NCI-H2171 treated with DMSO at 0.1 percent for 48 hours (cell line): ENCODE measurements at regions not wholly inside any gene's neighbourhood (a gene's known extent, or its start where the extent isn't known, plus 50 kb on each side); places are given as distances from the start of the nearest gene placed in this dataset.
A peak's percentile ranks its signal among the peaks of the same experiment; 100 is the strongest.
"Not testable (repeated sequence)": the region's sequence is repeated elsewhere in the genome, so short reads cannot be mapped to it uniquely, and the experiment has no call there.

Experiments used
- DNase-seq: peaks from one replicate; lab custom pipeline; 2025; lab: John Stamatoyannopoulos, UW

GRCh38 chr12:74391283-74391682 lies 146.4 kb upstream of the ATXN7L3B start:
- DNase-seq: no peak

GRCh38 chr12:74393272-74393671 lies 144.4 kb upstream of the ATXN7L3B start:
- no peak for DNase-seq

GRCh38 chr12:74394647-74395046 lies 143.0 kb upstream of the ATXN7L3B start:
- no peak for DNase-seq

GRCh38 chr12:74401035-74401434 lies 136.6 kb upstream of the ATXN7L3B start:
- no peak for DNase-seq

GRCh38 chr12:74401966-74402365 lies 135.7 kb upstream of the ATXN7L3B start:
- DNase-seq: no peak

GRCh38 chr12:74403221-74403470 lies 134.5 kb upstream of the ATXN7L3B start:
- DNase-seq: not testable (repeated sequence)

- no peak for DNase-seq
Measured at GRCh38 chr12:74408601-74409166, 129.0 kb upstream of the ATXN7L3B start.

GRCh38 chr12:74412606-74413230 lies 124.9 kb upstream of the ATXN7L3B start:
- DNase-seq: peak; percentile 26

GRCh38 chr12:74415633-74416032 lies 122.0 kb upstream of the ATXN7L3B start:
- peak; percentile 8 for DNase-seq

GRCh38 chr12:74418573-74418972 lies 119.1 kb upstream of the ATXN7L3B start:
- no peak for DNase-seq

- DNase-seq: no peak
Measured at GRCh38 chr12:74424778-74425177, 112.9 kb upstream of the ATXN7L3B start.

GRCh38 chr12:74426091-74426490 lies 111.5 kb upstream of the ATXN7L3B start:
- no peak for DNase-seq

- no peak for DNase-seq
Measured at GRCh38 chr12:74429535-74429934, 108.1 kb upstream of the ATXN7L3B start.

- DNase-seq: no peak
Measured at GRCh38 chr12:74431801-74432200, 105.8 kb upstream of the ATXN7L3B start.

- DNase-seq: no peak
Measured at GRCh38 chr12:74440469-74440868, 97.2 kb upstream of the ATXN7L3B start.

GRCh38 chr12:74441872-74442271 lies 95.8 kb upstream of the ATXN7L3B start:
- DNase-seq: no peak

GRCh38 chr12:74446466-74446865 lies 91.2 kb upstream of the ATXN7L3B start:
- DNase-seq: no peak

- no peak for DNase-seq
Measured at GRCh38 chr12:74449872-74450271, 87.8 kb upstream of the ATXN7L3B start.

- DNase-seq: no peak
Measured at GRCh38 chr12:74454109-74454508, 83.5 kb upstream of the ATXN7L3B start.

- no peak for DNase-seq
Measured at GRCh38 chr12:74455429-74455828, 82.2 kb upstream of the ATXN7L3B start.

- DNase-seq: no peak
Measured at GRCh38 chr12:74456431-74456830, 81.2 kb upstream of the ATXN7L3B start.

GRCh38 chr12:74468401-74468800 lies 69.2 kb upstream of the ATXN7L3B start:
- no peak for DNase-seq

- no peak for DNase-seq
Measured at GRCh38 chr12:74476234-74476633, 61.4 kb upstream of the ATXN7L3B start.

- no peak for DNase-seq
Measured at GRCh38 chr12:74481078-74481477, 56.6 kb upstream of the ATXN7L3B start.
